Parathyroid adenoma (tissue), 2 donors: ENCODE measurements at regions not wholly inside any gene's neighbourhood (a gene's known extent, or its start where the extent isn't known, plus 50 kb on each side); places are given as distances from the start of the nearest gene placed in this dataset.

Source experiments
- H2AFZ ChIP-seq: fragments of 300-600 bp; sonication (generic); one replicate; pipeline ENCODE4 v1.7.0; 2017; ENCODE audit warnings: antibody characterized with exemption, mild to moderate bottlenecking
- H3K27ac ChIP-seq: fragments of 300-600 bp; sonication (generic); one replicate; pipeline ENCODE4 v1.7.0; 2017
- H3K27me3 ChIP-seq: fragments of 300-600 bp; sonication (generic); one replicate; pipeline ENCODE4 v1.7.0; 2017; ENCODE audit warnings: low read length; ENCODE audit not compliant: control insufficient read depth, insufficient read depth
- H3K36me3 ChIP-seq: fragments of 300-600 bp; sonication (generic); one replicate; pipeline ENCODE4 v1.7.0; 2017; ENCODE audit warnings: low read length; ENCODE audit not compliant: control insufficient read depth, insufficient read depth
- H3K4me1 ChIP-seq: fragments of 300-600 bp; sonication (generic); one replicate; pipeline ENCODE4 v1.7.0; 2017; ENCODE audit warnings: control low read depth
- H3K4me2 ChIP-seq: fragments of 300-600 bp; sonication (generic); one replicate; pipeline ENCODE4 v1.7.0; 2017; ENCODE audit warnings: low read length
- H3K4me3 ChIP-seq: fragments of 300-600 bp; sonication (generic); one replicate; pipeline ENCODE4 v1.7.0; 2017; ENCODE audit warnings: low read depth, low read length
- H3K79me2 ChIP-seq: fragments of 300-600 bp; sonication (generic); one replicate; pipeline ENCODE4 v1.7.0; 2017; ENCODE audit warnings: control low read depth
- H3K9ac ChIP-seq: fragments of 300-600 bp; sonication (generic); one replicate; pipeline ENCODE4 v1.7.0; 2017; ENCODE audit warnings: mild to moderate bottlenecking
- H3K9me3 ChIP-seq: fragments of 300-600 bp; sonication (generic); one replicate; pipeline ENCODE4 v1.7.0; 2017; ENCODE audit warnings: low read length; ENCODE audit not compliant: control insufficient read depth
- TF ChIP-seq, protein P1 (sequence below): fragments of 300-600 bp; sonication (generic); IDR thresholded peaks from one replicate; pipeline ENCODE4 v1.7.0; 2017; ENCODE audit warnings: antibody characterized with exemption, mild to moderate bottlenecking
- donor health status: primary hyperparathyroidism.

DNA sequence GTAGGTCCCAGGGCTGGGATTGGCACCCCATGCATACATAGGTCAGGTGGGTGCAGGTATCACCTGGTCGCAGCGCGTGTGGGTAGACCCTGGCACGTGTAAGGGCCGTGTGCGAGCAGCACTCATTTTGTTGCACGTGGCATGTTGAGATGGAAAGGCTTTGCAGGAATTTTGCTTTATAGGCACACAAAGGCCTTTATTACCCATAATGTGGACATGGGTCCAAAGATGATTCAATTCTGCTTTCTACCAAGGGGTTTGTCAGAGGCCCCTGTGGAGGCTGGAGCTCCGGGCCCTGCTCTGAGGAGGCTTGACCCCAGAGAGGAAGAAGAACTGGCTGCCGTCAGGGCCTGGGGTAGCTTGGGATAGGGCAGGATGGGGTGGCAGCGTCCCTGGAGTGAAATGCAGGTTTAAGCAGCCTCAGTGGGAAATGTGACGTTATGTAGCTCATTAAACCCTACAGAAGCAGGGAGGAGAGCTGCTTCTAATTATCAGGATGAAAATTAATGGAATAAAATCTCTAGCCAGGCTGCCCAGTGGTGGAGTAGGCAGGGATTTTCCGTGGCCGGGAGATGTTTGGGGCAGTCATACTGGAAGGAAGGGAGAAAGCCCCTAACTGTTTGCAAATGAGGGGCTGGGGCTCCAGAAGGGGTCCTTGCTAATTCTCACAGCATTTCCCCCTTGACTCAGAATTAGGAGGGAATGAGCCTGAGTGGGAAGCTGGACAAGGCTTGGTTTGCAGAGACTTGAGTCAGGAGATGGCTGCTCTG, 103.3 kb upstream of the PITX1 start:
- H3K4me3 ChIP-seq, result no peak overlapping the region
- no peaks in the 10 kb centered on the region for H3K79me2 ChIP-seq
- H3K27ac ChIP-seq, result no peak overlapping the region
- peaks cover 7% of the 10 kb centered on the region for H3K4me1 ChIP-seq
- H3K27me3 ChIP-seq, result no peaks in the 10 kb centered on the region
- H3K36me3 ChIP-seq, result no peaks in the 10 kb centered on the region
- no peak overlapping the region for H3K4me2 ChIP-seq
- H3K9ac ChIP-seq, result no peak overlapping the region
- TF ChIP-seq, protein P1, sequence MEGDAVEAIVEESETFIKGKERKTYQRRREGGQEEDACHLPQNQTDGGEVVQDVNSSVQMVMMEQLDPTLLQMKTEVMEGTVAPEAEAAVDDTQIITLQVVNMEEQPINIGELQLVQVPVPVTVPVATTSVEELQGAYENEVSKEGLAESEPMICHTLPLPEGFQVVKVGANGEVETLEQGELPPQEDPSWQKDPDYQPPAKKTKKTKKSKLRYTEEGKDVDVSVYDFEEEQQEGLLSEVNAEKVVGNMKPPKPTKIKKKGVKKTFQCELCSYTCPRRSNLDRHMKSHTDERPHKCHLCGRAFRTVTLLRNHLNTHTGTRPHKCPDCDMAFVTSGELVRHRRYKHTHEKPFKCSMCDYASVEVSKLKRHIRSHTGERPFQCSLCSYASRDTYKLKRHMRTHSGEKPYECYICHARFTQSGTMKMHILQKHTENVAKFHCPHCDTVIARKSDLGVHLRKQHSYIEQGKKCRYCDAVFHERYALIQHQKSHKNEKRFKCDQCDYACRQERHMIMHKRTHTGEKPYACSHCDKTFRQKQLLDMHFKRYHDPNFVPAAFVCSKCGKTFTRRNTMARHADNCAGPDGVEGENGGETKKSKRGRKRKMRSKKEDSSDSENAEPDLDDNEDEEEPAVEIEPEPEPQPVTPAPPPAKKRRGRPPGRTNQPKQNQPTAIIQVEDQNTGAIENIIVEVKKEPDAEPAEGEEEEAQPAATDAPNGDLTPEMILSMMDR, result no peak
- H3K9me3 ChIP-seq, result no peaks in the 10 kb centered on the region
- H2AFZ ChIP-seq, result no peak overlapping the region

DNA sequence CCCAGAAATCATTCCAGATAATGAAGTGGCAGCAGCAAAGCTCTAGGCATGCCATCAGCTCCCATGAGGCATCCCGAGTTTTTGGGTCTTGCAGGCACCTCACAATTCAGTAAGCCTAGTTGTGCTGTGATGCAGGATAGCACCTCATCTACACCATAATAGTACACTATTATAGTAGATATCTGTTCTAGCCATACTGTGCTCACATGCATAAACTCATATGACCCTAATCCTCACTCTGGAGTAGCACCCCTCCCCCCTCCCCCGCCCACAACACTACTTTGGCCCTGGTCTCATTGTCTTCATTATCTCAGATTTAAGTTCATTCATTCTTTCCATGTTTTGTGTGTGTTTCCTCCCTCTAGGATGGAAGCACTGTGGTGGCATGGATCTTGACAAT, 102.5 kb upstream of the PITX1 start:
- TF ChIP-seq, protein P1, result no peak
- Histone ChIP-seq H2AFZ (no peak overlapping the region), H3K27ac (no peak overlapping the region), H3K79me2 (no peaks in the 10 kb centered on the region), H3K4me2 (no peak overlapping the region), H3K9me3 (no peaks in the 10 kb centered on the region), H3K27me3 (no peaks in the 10 kb centered on the region), H3K36me3 (no peaks in the 10 kb centered on the region), H3K4me3 (no peak overlapping the region), H3K9ac (no peak overlapping the region), H3K4me1 (peaks cover 7% of the 10 kb centered on the region)

DNA sequence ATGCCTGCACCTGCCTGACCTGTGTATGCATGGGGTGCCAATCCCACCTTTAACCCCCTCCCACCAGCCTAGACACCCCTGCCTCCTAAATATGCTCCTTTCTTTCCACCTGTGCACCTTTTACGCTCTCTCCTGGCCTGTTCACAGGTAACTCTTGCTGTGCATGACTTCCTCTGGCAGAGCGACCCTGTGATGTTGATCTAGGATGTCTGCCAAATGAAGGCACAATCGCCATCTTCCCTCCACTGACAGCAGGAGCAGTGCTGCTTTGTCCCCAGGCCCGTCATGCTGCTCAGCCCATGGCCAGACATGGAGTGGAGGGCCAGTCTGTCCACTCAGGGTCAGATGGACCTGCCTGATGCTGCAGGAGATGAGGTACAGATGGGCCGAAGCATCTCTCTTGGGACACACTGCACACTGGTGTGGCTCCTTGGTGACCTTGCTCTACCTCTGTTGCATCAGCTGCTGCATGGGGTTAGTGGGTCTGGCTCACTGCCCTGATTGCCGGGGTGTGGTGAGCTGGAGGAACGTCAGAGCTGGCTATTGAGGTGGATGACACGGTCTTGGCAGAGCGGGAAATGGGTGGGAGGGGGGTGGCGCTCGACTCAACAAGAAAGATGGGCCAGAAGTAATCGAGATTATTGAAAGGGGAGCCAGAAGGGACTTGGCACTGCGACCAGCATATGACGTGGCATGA, 101.7 kb upstream of the PITX1 start:
- TF ChIP-seq, protein P1, result no peak
- Histone ChIP-seq H3K79me2 (no peaks in the 10 kb centered on the region), H3K9ac (no peak overlapping the region), H3K27ac (no peak overlapping the region), H3K9me3 (no peaks in the 10 kb centered on the region), H3K4me2 (no peak overlapping the region), H3K27me3 (no peaks in the 10 kb centered on the region), H3K4me3 (no peak overlapping the region), H2AFZ (no peak overlapping the region), H3K36me3 (no peaks in the 10 kb centered on the region), H3K4me1 (peaks cover 7% of the 10 kb centered on the region)

DNA sequence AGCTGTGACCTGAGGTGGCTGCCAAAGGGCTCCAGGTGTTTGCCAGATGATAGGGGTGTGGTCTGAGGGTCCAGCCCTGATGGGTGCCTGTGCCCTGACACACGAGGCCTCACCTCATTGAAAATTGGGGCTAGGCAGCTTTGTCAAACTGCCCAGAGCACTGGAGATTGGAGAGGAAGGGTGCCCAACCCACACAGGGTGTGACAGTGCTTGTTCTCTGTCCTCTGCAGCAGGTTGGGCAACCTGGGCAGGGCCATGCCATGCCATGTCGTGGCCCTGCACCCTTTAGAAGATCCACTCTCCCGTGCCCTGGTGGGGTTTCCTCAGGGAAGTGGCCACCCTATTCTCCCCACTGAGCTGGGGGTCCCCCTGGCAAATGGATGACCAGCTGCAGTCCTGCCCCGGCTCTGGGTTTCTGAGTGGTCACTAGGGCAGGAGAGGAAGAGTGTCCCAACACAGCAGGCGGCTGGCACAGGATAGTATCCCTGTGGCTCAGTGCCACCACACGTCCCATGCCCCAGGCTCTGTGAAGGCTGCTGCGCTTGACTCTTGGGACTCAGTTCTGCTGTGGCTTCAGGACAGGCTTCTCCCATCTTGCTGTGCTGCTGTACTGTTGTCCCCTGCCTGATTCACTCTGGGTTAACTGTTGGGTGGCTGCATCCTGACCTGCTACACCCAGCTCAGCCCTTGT, 100.8 kb upstream of the PITX1 start:
- Histone ChIP-seq H3K27ac (no peak overlapping the region), H3K4me1 (peaks cover 7% of the 10 kb centered on the region)

More for the DNA sequence above, 100.8 kb upstream of the PITX1 start:
- Histone ChIP-seq H3K36me3 (no peaks in the 10 kb centered on the region), H3K9ac (no peak overlapping the region), H3K27me3 (no peaks in the 10 kb centered on the region), H3K79me2 (no peaks in the 10 kb centered on the region), H3K4me3 (no peak overlapping the region), H3K4me2 (no peak overlapping the region), H2AFZ (no peak overlapping the region), H3K9me3 (no peaks in the 10 kb centered on the region)
- TF ChIP-seq, protein P1, result no peak
